HepG2 (cell line): ENCODE measurements at regions not wholly inside any gene's neighbourhood (a gene's known extent, or its start where the extent isn't known, plus 50 kb on each side); places are given as distances from the start of the nearest gene placed in this dataset.

ENCODE experiments used
- HHEX ChIP-seq: IDR thresholded peaks from 2 replicates; pipeline ENCODE4 v1.6.1; 2016; ENCODE audit warnings: control low read depth
- NFE2L2 ChIP-seq: fragments of 150-350 bp; IDR thresholded peaks from 2 replicates; pipeline ENCODE4 v1.6.1; 2014; ENCODE audit warnings: low read length
- RAD21 ChIP-seq: fragments of 450-650 bp; formaldehyde crosslinking; IDR thresholded peaks from 2 replicates; pipeline ENCODE4 v1.5.0; 2020; ENCODE audit warnings: mild to moderate bottlenecking
- RBM39 ChIP-seq: fragments of 200-400 bp; formaldehyde crosslinking; IDR thresholded peaks from one replicate; pipeline ENCODE4 v1.6.1; 2018; ENCODE audit warnings: antibody characterized with exemption, mild to moderate bottlenecking, low read depth, low read length; ENCODE audit not compliant: poor library complexity, severe bottlenecking
- RXRA ChIP-seq: sonication (generic); formaldehyde crosslinking; IDR thresholded peaks from 2 replicates; pipeline ENCODE4 v1.5.1; 2020; ENCODE audit warnings: missing genetic modification reagents
- ZNF343 ChIP-seq: sonication (generic); formaldehyde crosslinking; IDR thresholded peaks from 2 replicates; pipeline ENCODE4 v1.4.0; 2020; ENCODE audit warnings: mild to moderate bottlenecking, missing genetic modification reagents
- ZNF431 ChIP-seq: sonication (generic); formaldehyde crosslinking; IDR thresholded peaks from 2 replicates; pipeline ENCODE4 v1.9.0; 2022; ENCODE audit warnings: missing genetic modification reagents, low read depth, mild to moderate bottlenecking, borderline replicate concordance
- TF ChIP-seq, protein P1 (sequence below): sonication (generic); formaldehyde crosslinking; IDR thresholded peaks from 2 replicates; pipeline ENCODE4 v1.9.0; 2021; ENCODE audit warnings: missing genetic modification reagents, borderline replicate concordance
- TF ChIP-seq, protein P2 (sequence below): sonication (generic); formaldehyde crosslinking; IDR thresholded peaks from 2 replicates; pipeline ENCODE4 v1.4.0; 2020; ENCODE audit warnings: missing genetic modification reagents, mild to moderate bottlenecking, borderline replicate concordance
- TF ChIP-seq, protein P3 (sequence below): sonication (generic); formaldehyde crosslinking; IDR thresholded peaks from 2 replicates; pipeline ENCODE4 v1.4.0; 2020; ENCODE audit warnings: mild to moderate bottlenecking, low read depth, missing genetic modification reagents
- TF ChIP-seq, protein P4 (sequence below): fragments of 450-650 bp; IDR thresholded peaks from 2 replicates; pipeline ENCODE4 v1.6.1; 2016
- TF ChIP-seq, protein P5 (sequence below): sonication (generic); formaldehyde crosslinking; IDR thresholded peaks from 2 replicates; pipeline ENCODE4 v1.5.0; 2020; ENCODE audit warnings: missing genetic modification reagents
- TF ChIP-seq, protein P6 (sequence below), 2 experiments: IDR thresholded peaks; 2 replicates each; pipeline ENCODE4 v1.6.1; 2011 to 2012; ENCODE audit warnings: low read length in 2 of 2, borderline replicate concordance in 1 of 2, low read depth in 1 of 2, mild to moderate bottlenecking in 1 of 2, moderate library complexity in 1 of 2

DNA sequence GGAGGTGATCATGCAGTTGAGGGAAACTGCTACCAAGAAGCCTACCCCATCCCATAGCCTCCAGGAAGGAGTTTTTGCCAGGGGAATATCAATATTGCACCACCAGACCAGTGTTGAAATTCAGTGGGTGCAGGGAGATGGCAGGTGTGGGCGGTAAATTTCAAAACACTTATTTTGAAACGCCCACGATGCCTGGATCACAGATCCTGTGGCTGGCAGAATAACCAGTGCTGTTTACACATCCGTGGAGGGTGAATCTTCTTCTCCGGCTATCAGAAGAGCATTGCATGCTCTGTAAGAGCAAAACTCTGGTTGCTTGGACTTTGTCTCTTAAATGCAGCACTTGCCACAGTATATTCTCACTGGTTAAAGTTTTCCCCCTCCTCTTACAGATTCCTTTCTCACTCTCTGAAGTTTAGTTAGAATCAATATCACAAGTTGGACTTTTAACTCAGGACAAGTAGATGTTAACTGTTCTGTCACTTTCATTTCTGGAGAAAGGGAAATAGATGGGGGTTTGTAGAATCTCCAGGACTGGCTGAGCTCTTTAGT lies 70.5 kb upstream of the ZCCHC2 start (continued):
- TF ChIP-seq, protein P1, sequence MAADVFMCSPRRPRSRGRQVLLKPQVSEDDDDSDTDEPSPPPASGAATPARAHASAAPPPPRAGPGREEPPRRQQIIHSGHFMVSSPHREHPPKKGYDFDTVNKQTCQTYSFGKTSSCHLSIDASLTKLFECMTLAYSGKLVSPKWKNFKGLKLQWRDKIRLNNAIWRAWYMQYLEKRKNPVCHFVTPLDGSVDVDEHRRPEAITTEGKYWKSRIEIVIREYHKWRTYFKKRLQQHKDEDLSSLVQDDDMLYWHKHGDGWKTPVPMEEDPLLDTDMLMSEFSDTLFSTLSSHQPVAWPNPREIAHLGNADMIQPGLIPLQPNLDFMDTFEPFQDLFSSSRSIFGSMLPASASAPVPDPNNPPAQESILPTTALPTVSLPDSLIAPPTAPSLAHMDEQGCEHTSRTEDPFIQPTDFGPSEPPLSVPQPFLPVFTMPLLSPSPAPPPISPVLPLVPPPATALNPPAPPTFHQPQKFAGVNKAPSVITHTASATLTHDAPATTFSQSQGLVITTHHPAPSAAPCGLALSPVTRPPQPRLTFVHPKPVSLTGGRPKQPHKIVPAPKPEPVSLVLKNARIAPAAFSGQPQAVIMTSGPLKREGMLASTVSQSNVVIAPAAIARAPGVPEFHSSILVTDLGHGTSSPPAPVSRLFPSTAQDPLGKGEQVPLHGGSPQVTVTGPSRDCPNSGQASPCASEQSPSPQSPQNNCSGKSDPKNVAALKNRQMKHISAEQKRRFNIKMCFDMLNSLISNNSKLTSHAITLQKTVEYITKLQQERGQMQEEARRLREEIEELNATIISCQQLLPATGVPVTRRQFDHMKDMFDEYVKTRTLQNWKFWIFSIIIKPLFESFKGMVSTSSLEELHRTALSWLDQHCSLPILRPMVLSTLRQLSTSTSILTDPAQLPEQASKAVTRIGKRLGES (CRISPR knock-in tag): peak; percentile 65; the same call in 1 of the 2 replicates
- TF ChIP-seq, protein P2, sequence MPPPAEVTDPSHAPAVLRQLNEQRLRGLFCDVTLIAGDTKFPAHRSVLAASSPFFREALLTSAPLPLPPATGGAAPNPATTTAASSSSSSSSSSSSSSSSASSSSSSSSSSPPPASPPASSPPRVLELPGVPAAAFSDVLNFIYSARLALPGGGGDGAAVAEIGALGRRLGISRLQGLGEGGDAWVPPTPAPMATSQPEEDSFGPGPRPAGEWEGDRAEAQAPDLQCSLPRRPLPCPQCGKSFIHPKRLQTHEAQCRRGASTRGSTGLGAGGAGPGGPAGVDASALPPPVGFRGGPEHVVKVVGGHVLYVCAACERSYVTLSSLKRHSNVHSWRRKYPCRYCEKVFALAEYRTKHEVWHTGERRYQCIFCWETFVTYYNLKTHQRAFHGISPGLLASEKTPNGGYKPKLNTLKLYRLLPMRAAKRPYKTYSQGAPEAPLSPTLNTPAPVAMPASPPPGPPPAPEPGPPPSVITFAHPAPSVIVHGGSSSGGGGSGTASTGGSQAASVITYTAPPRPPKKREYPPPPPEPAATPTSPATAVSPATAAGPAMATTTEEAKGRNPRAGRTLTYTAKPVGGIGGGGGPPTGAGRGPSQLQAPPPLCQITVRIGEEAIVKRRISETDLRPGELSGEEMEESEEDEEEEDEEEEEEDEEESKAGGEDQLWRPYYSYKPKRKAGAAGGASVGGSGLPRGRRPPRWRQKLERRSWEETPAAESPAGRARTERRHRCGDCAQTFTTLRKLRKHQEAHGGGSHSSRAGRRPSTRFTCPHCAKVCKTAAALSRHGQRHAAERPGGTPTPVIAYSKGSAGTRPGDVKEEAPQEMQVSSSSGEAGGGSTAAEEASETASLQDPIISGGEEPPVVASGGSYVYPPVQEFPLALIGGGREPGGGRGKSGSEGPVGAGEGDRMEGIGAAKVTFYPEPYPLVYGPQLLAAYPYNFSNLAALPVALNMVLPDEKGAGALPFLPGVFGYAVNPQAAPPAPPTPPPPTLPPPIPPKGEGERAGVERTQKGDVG (CRISPR knock-in tag): peak; percentile 62; the same call in 1 of the 2 replicates
- TF ChIP-seq, protein P3, sequence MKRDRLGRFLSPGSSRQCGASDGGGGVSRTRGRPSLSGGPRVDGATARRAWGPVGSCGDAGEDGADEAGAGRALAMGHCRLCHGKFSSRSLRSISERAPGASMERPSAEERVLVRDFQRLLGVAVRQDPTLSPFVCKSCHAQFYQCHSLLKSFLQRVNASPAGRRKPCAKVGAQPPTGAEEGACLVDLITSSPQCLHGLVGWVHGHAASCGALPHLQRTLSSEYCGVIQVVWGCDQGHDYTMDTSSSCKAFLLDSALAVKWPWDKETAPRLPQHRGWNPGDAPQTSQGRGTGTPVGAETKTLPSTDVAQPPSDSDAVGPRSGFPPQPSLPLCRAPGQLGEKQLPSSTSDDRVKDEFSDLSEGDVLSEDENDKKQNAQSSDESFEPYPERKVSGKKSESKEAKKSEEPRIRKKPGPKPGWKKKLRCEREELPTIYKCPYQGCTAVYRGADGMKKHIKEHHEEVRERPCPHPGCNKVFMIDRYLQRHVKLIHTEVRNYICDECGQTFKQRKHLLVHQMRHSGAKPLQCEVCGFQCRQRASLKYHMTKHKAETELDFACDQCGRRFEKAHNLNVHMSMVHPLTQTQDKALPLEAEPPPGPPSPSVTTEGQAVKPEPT (CRISPR knock-in tag): no peak
- TF ChIP-seq RXRA (CRISPR knock-in tag): peak; percentile 68; the same call in 1 of the 2 replicates
- TF ChIP-seq, protein P4, sequence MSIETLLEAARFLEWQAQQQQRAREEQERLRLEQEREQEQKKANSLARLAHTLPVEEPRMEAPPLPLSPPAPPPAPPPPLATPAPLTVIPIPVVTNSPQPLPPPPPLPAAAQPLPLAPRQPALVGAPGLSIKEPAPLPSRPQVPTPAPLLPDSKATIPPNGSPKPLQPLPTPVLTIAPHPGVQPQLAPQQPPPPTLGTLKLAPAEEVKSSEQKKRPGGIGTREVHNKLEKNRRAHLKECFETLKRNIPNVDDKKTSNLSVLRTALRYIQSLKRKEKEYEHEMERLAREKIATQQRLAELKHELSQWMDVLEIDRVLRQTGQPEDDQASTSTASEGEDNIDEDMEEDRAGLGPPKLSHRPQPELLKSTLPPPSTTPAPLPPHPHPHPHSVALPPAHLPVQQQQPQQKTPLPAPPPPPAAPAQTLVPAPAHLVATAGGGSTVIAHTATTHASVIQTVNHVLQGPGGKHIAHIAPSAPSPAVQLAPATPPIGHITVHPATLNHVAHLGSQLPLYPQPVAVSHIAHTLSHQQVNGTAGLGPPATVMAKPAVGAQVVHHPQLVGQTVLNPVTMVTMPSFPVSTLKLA: 0 out of 2 replicates have a peak, but pooled peaks have one; percentile 41
- TF ChIP-seq, protein P5, sequence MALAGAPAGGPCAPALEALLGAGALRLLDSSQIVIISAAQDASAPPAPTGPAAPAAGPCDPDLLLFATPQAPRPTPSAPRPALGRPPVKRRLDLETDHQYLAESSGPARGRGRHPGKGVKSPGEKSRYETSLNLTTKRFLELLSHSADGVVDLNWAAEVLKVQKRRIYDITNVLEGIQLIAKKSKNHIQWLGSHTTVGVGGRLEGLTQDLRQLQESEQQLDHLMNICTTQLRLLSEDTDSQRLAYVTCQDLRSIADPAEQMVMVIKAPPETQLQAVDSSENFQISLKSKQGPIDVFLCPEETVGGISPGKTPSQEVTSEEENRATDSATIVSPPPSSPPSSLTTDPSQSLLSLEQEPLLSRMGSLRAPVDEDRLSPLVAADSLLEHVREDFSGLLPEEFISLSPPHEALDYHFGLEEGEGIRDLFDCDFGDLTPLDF (CRISPR knock-in tag): peak; percentile 83
- TF ChIP-seq RAD21 (CRISPR knock-in tag): peak; percentile 53; the same call in 1 of the 2 replicates
- TF ChIP-seq, protein P6, sequence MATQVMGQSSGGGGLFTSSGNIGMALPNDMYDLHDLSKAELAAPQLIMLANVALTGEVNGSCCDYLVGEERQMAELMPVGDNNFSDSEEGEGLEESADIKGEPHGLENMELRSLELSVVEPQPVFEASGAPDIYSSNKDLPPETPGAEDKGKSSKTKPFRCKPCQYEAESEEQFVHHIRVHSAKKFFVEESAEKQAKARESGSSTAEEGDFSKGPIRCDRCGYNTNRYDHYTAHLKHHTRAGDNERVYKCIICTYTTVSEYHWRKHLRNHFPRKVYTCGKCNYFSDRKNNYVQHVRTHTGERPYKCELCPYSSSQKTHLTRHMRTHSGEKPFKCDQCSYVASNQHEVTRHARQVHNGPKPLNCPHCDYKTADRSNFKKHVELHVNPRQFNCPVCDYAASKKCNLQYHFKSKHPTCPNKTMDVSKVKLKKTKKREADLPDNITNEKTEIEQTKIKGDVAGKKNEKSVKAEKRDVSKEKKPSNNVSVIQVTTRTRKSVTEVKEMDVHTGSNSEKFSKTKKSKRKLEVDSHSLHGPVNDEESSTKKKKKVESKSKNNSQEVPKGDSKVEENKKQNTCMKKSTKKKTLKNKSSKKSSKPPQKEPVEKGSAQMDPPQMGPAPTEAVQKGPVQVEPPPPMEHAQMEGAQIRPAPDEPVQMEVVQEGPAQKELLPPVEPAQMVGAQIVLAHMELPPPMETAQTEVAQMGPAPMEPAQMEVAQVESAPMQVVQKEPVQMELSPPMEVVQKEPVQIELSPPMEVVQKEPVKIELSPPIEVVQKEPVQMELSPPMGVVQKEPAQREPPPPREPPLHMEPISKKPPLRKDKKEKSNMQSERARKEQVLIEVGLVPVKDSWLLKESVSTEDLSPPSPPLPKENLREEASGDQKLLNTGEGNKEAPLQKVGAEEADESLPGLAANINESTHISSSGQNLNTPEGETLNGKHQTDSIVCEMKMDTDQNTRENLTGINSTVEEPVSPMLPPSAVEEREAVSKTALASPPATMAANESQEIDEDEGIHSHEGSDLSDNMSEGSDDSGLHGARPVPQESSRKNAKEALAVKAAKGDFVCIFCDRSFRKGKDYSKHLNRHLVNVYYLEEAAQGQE (IDR thresholded peaks at IDR 0.05; ENCODE audit: borderline replicate concordance in 1 of 2, low read depth in 1 of 2, low read length in 2 of 2): peak in 1 of 2 experiments; percentile 58; a peak in 1 of 4 replicates
- TF ChIP-seq ZNF343: 0 out of 2 replicates have a peak, but pooled peaks have one; percentile 56
- no peak for TF ChIP-seq RBM39
- peak; percentile 41; the same call in 1 of the 2 replicates for TF ChIP-seq HHEX
- TF ChIP-seq NFE2L2: no peak
- peak; percentile 39; the same call in 1 of the 2 replicates for TF ChIP-seq ZNF431 (CRISPR knock-in tag)
